GM18498 (cell line): ENCODE measurements at regions not wholly inside any gene's neighbourhood (a gene's known extent, or its start where the extent isn't known, plus 50 kb on each side); places are given as distances from the start of the nearest gene placed in this dataset.
"Not testable (repeated sequence)": the region's sequence is repeated elsewhere in the genome, so short reads cannot be mapped to it uniquely, and the experiment has no call there.

Experiments
- ATAC-seq: cut with Tn5 transposase; IDR thresholded peaks from one replicate; pipeline ENCODE4 v1.9.1; 2021; ENCODE audit warnings: mild to moderate bottlenecking, moderate library complexity; ENCODE audit not compliant: unreplicated experiment

DNA sequence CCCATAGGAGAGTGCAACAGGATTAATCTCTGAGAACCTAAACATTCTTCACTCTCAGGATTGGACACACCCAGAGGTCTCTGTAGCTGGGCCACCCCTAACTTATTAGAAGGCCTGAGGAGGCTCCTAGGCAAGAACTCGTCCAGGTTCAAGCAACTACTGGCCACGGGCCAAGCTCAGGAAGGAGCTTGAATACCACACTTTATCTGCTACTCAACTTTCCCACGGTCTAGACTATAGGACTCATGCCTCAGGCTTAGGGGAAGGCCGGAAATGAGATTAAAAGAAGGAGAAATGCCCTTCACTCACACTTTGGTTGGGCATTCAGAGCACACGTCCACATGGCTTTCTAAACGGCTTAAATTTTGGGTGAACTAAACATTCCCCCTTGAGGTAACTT, 142.8 kb upstream of the PHYHIPL start:
- ATAC-seq = no peak

DNA sequence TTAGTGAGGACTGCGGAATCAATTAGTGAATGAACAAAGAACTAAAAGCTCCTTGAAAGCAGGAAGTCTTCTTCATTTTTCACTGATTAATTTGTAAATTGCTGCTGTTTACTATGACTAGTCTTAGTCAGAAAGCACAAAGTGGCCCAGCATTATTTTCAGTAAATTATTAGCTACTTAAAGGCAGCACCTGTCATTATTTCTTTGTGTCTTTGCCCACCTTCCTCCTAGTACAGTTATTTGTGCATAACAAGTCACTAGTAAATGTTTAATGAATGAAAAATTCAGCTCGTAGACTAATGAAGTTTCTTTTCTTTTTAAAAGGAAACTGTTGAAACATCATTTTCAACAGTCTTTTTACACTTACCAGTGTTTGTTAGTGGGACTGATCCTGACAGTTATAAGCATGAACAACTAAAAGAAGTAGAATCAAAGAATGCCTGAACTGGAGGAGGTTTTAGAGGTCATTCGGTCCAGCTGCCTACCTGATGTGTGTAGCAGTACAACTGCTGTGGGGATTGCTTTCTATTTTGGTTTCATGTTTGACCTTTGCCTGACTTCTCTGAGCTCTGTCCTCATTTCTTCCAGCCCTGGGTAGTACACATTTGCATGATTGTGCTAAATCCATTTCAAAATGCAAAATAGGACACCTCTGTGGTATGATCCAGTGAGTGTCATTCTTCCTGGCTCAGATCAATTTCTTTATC, 140.0 kb upstream of the PHYHIPL start:
- ATAC-seq = peak; percentile 99

DNA sequence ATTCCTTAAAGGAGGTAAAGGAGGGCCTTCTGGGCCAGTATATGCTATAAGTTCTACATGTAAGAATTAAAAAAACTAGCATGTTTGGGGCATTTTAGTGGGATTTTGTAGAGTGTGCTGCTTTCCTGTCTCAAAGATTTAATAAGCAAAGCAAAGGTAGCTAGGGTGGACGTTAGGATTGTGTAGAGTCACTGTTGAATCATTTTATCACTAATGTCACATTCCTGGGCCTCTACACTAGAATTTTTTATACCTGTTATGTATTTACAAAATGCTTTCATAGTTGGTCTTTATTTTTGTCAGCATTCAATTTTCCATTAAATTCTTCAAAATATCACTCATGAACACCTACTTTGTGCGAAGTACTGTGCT, 139.4 kb upstream of the PHYHIPL start:
- ATAC-seq = peak; percentile 2

- ATAC-seq = no peak
Measured at GRCh38 chr10:59037506-59037905, 138.9 kb upstream of the PHYHIPL start.

DNA sequence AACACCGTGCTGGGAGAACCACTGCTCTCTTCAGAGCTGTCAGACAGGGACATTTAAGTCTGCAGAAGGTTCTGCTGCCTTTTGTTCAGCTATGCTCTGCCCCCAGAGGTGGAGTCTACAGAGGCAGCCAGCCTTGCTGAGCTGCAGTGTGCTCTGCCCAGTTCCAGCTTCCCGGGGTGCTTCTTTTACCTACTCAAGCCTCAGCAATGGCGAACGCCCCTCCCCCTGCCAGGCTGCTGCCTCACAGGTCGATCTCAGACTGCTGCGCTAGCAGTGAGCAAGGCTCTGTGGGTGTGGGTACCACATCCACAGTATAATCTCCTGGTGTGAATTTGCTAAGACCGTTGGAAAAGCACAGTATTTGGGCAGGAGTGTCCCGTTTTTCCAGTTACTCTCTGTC, 133.1 kb upstream of the PHYHIPL start:
- ATAC-seq = not testable (repeated sequence)

GRCh38 chr10:59047180-59047579, 129.3 kb upstream of the PHYHIPL start:
- no peak for ATAC-seq

DNA sequence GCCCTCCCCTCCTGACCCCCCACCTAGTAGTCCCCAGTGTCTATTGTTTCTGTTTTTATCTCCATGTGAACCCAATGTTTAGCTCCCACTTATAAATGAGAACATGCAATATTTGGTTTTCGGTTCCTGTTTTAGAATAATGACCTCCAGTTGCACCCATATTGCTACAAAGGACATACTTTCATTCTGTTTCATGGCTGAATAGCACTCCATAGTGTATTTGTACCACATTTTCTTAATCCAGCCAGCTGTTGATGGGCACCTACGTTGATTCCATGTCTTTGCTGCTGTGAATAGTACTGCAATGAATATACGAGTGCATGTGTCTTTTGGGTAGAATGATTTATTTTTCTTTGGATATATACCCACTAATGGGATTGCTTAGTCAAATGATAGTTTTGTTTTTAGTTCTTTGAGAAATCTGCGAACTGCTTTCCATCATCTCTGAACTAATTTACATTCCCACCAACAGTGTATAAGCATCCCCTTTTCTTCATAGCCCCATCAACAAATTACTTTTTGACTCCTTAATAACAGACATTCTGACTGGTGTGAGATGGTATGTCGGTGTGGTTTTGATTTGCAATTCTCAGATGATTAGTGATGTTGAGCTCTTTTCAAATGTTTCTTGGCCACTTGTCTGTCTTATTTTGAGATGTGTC, 128.4 kb upstream of the PHYHIPL start:
- peak; percentile 91 for ATAC-seq

DNA sequence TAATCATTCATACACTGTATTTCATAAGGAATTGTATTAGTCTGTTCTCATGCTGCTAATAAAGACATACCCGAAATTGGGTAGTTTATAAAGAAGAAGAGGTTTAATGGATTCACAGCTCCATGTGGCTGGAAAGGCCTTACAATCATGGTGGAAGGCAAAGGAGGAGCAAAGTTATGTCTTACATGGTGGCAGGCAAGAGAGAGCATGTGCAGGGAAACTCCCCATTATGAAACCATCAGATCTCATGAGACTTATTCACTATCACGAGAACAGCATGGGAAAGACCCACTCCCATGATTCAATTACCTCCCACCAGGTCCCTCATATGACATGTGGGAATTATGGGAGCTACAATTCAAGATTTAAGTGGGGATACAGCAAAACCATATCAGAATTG, 122.9 kb upstream of the PHYHIPL start:
- ATAC-seq = not testable (repeated sequence)

- no peak for ATAC-seq
Measured at GRCh38 chr10:59055045-59055444, 121.4 kb upstream of the PHYHIPL start.

- ATAC-seq = no peak
Measured at GRCh38 chr10:59057345-59057744, 119.1 kb upstream of the PHYHIPL start.

- peak; percentile 63 for ATAC-seq
Measured at GRCh38 chr10:59060852-59061251, 115.6 kb upstream of the PHYHIPL start.

- ATAC-seq = no peak
Measured at GRCh38 chr10:59063491-59063890, 113.0 kb upstream of the PHYHIPL start.

DNA sequence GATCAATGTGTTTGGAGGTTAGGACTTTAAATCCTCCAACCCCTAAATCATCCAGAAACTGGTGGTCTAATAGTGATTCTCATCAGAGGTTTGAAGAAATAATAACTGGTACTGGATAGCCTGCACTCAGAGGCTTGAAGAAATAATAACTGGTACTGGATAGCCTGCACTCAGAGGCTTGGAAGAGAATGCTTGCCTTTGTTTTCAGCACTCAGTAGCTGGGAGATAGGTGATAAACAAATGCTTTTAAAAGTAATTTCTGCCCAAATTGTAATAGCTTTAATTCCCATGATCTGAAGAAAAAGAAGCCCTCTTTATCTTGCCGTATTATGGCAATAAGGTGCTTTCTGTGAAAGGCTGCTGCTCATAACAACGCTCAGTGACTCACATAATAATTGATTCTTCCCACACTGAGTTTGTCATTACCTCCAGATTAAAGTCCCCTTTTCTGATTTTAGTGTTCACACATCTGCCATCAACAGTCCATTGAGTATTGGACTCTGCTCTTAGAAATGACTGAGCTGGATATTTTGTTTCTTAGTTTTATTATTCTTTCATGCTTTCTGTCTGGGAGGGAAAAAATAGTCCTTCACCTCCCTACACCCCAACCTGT, 112.3 kb upstream of the PHYHIPL start:
- ATAC-seq = no peak

DNA sequence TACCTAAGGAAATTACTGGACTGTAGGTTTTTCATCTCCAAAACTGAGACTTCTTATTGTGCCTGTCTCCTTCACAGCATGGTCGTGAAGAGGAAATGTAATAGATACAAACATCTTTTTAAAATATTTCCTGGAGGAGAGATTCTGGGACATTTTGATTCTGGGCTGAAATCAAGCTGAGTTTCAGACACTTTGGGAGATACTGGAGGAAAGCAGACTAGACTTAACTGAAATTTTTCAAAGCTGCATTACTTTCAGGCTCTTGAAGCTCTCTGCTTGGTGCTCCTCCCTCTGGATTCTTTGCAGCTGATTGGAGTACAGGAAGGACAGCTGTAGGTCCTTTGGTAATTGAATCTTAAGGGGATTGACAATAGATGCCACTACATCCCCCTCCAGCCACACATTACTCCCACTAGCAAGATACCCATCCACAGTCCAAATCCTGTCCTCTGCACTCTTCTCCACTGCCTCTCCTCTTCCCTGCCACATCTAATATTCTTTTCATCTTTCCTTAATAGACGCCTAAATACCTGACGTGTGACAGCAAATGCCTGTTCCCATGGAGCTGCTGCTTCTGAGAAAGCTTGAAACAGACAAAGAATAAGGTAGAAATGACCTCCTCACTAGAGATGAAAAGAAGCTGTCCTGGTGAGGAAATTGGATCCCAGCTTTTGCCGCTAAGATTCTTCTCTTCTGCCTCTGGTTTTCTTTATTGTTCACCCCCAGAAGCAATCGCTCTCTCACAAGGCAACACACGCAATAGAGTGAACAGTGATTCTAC, 111.5 kb upstream of the PHYHIPL start:
- no peak for ATAC-seq

GRCh38 chr10:59068581-59069191, 107.8 kb upstream of the PHYHIPL start:
- ATAC-seq = no peak

DNA sequence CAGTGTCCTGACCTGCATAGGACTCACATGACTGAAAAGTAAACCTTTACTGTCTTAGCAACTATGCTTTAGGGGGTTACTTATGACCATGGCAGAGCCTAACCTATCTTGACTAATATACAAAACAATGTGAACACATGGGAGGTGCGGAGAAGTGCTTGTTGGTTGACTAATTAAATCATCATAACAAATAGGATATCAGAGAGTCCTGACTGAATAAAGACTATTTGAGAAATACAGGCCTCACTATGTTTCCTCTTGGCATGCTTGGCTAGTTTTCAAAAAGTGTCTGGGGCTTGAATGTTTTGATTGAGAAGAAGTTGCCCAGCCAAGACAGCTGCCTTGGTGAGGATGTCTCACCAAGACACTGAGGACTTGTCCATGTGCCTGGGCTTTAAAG, 104.4 kb upstream of the PHYHIPL start:
- no peak for ATAC-seq

DNA sequence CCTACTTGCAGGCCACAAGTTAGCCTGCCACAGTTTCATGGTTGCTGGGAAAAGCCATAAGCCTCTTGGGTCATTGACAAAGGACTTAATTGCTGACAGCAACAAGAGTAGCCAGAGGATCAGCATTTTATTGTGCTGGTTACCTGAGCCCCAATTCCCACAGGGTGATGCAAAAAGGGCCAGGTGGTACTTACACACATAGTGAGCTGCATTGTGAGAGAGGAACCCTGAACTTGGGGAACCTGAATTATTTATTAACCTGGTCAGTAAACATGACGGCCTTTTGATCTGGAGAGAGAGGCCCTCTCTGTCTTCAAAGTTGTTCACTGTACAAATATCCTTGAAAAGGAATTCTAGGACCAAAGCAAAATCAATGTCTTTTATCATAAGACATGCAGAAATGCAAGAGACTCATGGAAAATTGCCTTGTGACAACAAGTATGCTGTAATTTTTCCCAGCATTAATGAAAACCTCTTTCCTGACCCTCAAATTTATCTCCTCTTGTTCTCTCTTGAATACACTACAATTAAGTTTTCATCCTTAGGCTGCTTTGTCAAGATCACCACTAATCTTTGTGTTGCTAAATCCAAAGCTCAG, 102.9 kb upstream of the PHYHIPL start:
- no peak for ATAC-seq

DNA sequence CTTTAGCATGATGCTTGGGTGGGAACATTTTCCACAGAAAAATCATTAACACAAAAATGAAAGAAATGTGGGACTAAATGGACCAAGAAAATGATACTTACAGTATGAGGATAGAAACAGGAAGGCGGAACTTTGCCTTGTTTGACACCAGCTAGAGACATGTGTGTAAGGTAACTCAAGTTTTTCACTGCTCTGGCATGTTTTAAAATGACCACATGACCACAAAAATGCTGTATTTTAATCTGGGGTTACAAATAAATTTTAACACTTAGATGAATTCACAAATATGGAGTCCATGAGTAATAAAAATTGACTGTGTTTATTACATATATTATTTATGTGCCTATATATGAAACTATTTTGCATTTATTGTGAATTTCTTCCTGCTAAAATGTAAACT, 100.9 kb upstream of the PHYHIPL start:
- no peak for ATAC-seq

- ATAC-seq = no peak
Measured at GRCh38 chr10:59077855-59078254, 98.6 kb upstream of the PHYHIPL start.

- no peak for ATAC-seq
Measured at GRCh38 chr10:59078978-59079377, 97.5 kb upstream of the PHYHIPL start.
